Retina (tissue), 1 donor: ENCODE measurements at regions not wholly inside any gene's neighbourhood (a gene's known extent, or its start where the extent isn't known, plus 50 kb on each side); places are given as distances from the start of the nearest gene placed in this dataset.
"Not testable (repeated sequence)": the region's sequence is repeated elsewhere in the genome, so short reads cannot be mapped to it uniquely, and the experiment has no call there.

Experiments
- DNase-seq: peaks from one replicate; pipeline ENCODE4 v3.0.0-alpha.2; 2016

GRCh38 chr13:16201202-16201601 is 2980.4 kb downstream of the TUBA3C start:
- DNase-seq, result not testable (repeated sequence)

GRCh38 chr13:16160609-16161008 is 3021.0 kb downstream of the TUBA3C start:
- not testable (repeated sequence) for DNase-seq

GRCh38 chr13:16158958-16159357 is 3022.7 kb downstream of the TUBA3C start:
- DNase-seq, result not testable (repeated sequence)

- not testable (repeated sequence) for DNase-seq
Measured at GRCh38 chr13:16158016-16158415, 3023.6 kb downstream of the TUBA3C start.

GRCh38 chr13:16152849-16153248 is 3028.8 kb downstream of the TUBA3C start:
- DNase-seq, result not testable (repeated sequence)

- DNase-seq, result not testable (repeated sequence)
Measured at GRCh38 chr13:16151296-16151695, 3030.3 kb downstream of the TUBA3C start.

- not testable (repeated sequence) for DNase-seq
Measured at GRCh38 chr13:16149415-16149814, 3032.2 kb downstream of the TUBA3C start.

GRCh38 chr13:16145652-16146051 is 3036.0 kb downstream of the TUBA3C start:
- DNase-seq, result not testable (repeated sequence)

- not testable (repeated sequence) for DNase-seq
Measured at GRCh38 chr13:16141361-16141760, 3040.3 kb downstream of the TUBA3C start.

- not testable (repeated sequence) for DNase-seq
Measured at GRCh38 chr13:16136846-16137245, 3044.8 kb downstream of the TUBA3C start.

- not testable (repeated sequence) for DNase-seq
Measured at GRCh38 chr13:16128675-16129074, 3052.9 kb downstream of the TUBA3C start.

GRCh38 chr13:16113391-16113790 is 3068.2 kb downstream of the TUBA3C start:
- peak; percentile 1 for DNase-seq
